H1 (cell line): ENCODE measurements at regions not wholly inside any gene's neighbourhood (a gene's known extent, or its start where the extent isn't known, plus 50 kb on each side); places are given as distances from the start of the nearest gene placed in this dataset.

ENCODE experiments used
- CTCF ChIA-PET: fragments of 300-600 bp; sonication (Branson Sonifier 250); formaldehyde crosslinking; loops from one replicate; lab custom pipeline; 2021; ENCODE audit not compliant: partially characterized antibody; lab: Charles Lee
- POLR2A ChIA-PET: fragments of 300-600 bp; sonication (Branson Sonifier 250); formaldehyde crosslinking; loops from one replicate; lab custom pipeline; 2021; ENCODE audit warnings: inconsistent platforms; ENCODE audit not compliant: partially characterized antibody; lab: Charles Lee
- DNase-seq, 2 experiments: peaks; one replicate each; pipeline versions ENCODE4 v3.0.0 to v3.0.0-alpha.2; 2010 to 2022; ENCODE audit warnings: low spot score in 2 of 2, low read depth in 1 of 2, mixed read lengths in 1 of 2
- FAIRE-seq: peaks from 2 replicates; lab custom pipeline; 2011; peaks lifted over from hg19 to GRCh38; lab: Jason Lieb, UNC
- H2AFZ ChIP-seq: 2 replicates; pipeline ENCODE4 v1.8.1; 2012; ENCODE audit warnings: low read length, inconsistent platforms
- H2AK5ac ChIP-seq: 2 replicates; pipeline ENCODE4 v1.6.1; 2013; ENCODE audit warnings: low read depth, low read length
- H2BK120ac ChIP-seq: replicated peaks from 2 replicates; pipeline ENCODE3; 2013; ENCODE audit warnings: low read depth, low read length, inconsistent platforms
- H2BK12ac ChIP-seq: 2 replicates; pipeline ENCODE4 v1.6.1; 2013; ENCODE audit warnings: low read depth, low read length
- H2BK15ac ChIP-seq: 2 replicates; pipeline ENCODE4 v1.6.1; 2013; ENCODE audit warnings: low read length
- H2BK20ac ChIP-seq: 2 replicates; pipeline ENCODE4 v1.6.1; 2013; ENCODE audit warnings: low read length
- H2BK5ac ChIP-seq: 2 replicates; pipeline ENCODE4 v1.6.1; 2013; ENCODE audit warnings: low read depth, low read length
- H3K14ac ChIP-seq: 2 replicates; pipeline ENCODE4 v1.6.1; 2013; ENCODE audit warnings: inconsistent platforms; ENCODE audit not compliant: insufficient read length
- H3K18ac ChIP-seq: 2 replicates; pipeline ENCODE4 v1.6.1; 2013; ENCODE audit warnings: low read length; ENCODE audit errors: extremely low read depth
- H3K23ac ChIP-seq: 2 replicates; pipeline ENCODE4 v1.6.1; 2013; ENCODE audit warnings: inconsistent platforms; ENCODE audit not compliant: insufficient read length
- H3K23me2 ChIP-seq: 2 replicates; pipeline ENCODE4 v1.6.1; 2013; ENCODE audit warnings: low read depth, low read length
- H3K27ac ChIP-seq: 2 replicates; pipeline ENCODE4 v1.6.1; 2011; ENCODE audit warnings: low read depth, low read length, inconsistent platforms
- H3K27me3 ChIP-seq, 4 experiments: replicated peaks in 1 of 4; 1 replicate in 1 of 4; 2 replicates in 3 of 4; pipeline versions ENCODE4 v1.6.1 to v1.8.1; 2011 to 2013; ENCODE audit warnings: low read length in 3 of 4, mild to moderate bottlenecking in 3 of 4, inconsistent platforms in 2 of 4, mixed read lengths in 2 of 4, moderate library complexity in 1 of 4; ENCODE audit not compliant: control insufficient read depth in 3 of 4, insufficient read depth in 3 of 4; ENCODE audit errors: extremely low read depth in 1 of 4
- H3K36me3 ChIP-seq, 4 experiments: 2 replicates each; pipeline versions ENCODE4 v1.6.1 to v1.8.1; 2011 to 2013; ENCODE audit warnings: mild to moderate bottlenecking in 4 of 4, low read length in 3 of 4, moderate library complexity in 2 of 4, control low read depth in 1 of 4, inconsistent platforms in 1 of 4; ENCODE audit not compliant: insufficient read depth in 4 of 4, control insufficient read depth in 2 of 4
- H3K4ac ChIP-seq: replicated peaks from 2 replicates; pipeline ENCODE3; 2013; ENCODE audit warnings: low read length, low read depth, mixed read lengths, inconsistent platforms; ENCODE audit not compliant: insufficient read length
- H3K4me1 ChIP-seq, 4 experiments: replicated peaks in 1 of 4; 1 replicate in 1 of 4; 2 replicates in 3 of 4; pipeline versions ENCODE4 v1.6.1 to v1.8.1; 2011 to 2013; ENCODE audit warnings: low read length in 3 of 4, inconsistent platforms in 2 of 4, mixed read lengths in 1 of 4; ENCODE audit not compliant: insufficient read depth in 4 of 4, control insufficient read depth in 3 of 4
- H3K4me2 ChIP-seq, 2 experiments: 2 replicates each; pipeline versions ENCODE4 v1.6.1 to v1.8.1; 2011 to 2013; ENCODE audit warnings: low read depth in 2 of 2, low read length in 2 of 2, control low read depth in 1 of 2, inconsistent platforms in 1 of 2, mild to moderate bottlenecking in 1 of 2; ENCODE audit not compliant: insufficient read depth in 1 of 2
- H3K4me3 ChIP-seq, 4 experiments: fragments of 200-600, 300-600 bp in 1 of 4; sonication (generic), shearing (Covaris generic), sonication (Bioruptor Twin) in 1 of 4; 2 replicates each; pipeline versions ENCODE4 v1.5.1 to v1.8.1; 2011 to 2016; ENCODE audit warnings: low read length in 4 of 4, low read depth in 3 of 4, control low read depth in 2 of 4, inconsistent platforms in 2 of 4, mild to moderate bottlenecking in 2 of 4, mixed read lengths in 1 of 4, moderate library complexity in 1 of 4; ENCODE audit not compliant: insufficient read depth in 2 of 4; ENCODE audit errors: extremely low read depth in 1 of 4
- H3K56ac ChIP-seq: replicated peaks from 2 replicates; pipeline ENCODE3; 2013; ENCODE audit warnings: low read depth, mild to moderate bottlenecking, mixed read lengths, low read length, inconsistent platforms; ENCODE audit not compliant: insufficient read length
- H3K79me1 ChIP-seq: 2 replicates; pipeline ENCODE4 v1.6.1; 2013; ENCODE audit warnings: low read depth, low read length, control low read depth
- H3K79me2 ChIP-seq, 2 experiments: 2 replicates each; pipeline versions ENCODE4 v1.6.1 to v1.8.1; 2012 to 2013; ENCODE audit warnings: low read length in 2 of 2, mild to moderate bottlenecking in 2 of 2, inconsistent platforms in 1 of 2; ENCODE audit not compliant: insufficient read depth in 2 of 2, control insufficient read depth in 1 of 2
- H3K9ac ChIP-seq, 4 experiments: replicated peaks in 1 of 4; 1 replicate in 1 of 4; 2 replicates in 3 of 4; pipeline versions ENCODE4 v1.6.1 to v1.8.1; 2011 to 2013; ENCODE audit warnings: low read depth in 3 of 4, low read length in 3 of 4, control low read depth in 2 of 4, mild to moderate bottlenecking in 2 of 4, moderate library complexity in 2 of 4, inconsistent platforms in 1 of 4; ENCODE audit errors: extremely low read depth in 1 of 4
- H3K9me3 ChIP-seq, 2 experiments: 2 replicates each; pipeline versions ENCODE4 v1.6.1 to v1.8.1; 2012 to 2013; ENCODE audit warnings: mild to moderate bottlenecking in 2 of 2, moderate library complexity in 2 of 2, control low read depth in 1 of 2, inconsistent platforms in 1 of 2, low read depth in 1 of 2, low read length in 1 of 2, mixed read lengths in 1 of 2; ENCODE audit not compliant: insufficient read depth in 2 of 2
- H4K20me1 ChIP-seq, 2 experiments: replicated peaks in 1 of 2; 2 replicates each; pipeline versions ENCODE3 to v1.8.1; 2011 to 2013; ENCODE audit warnings: inconsistent platforms in 2 of 2, low read length in 2 of 2, mild to moderate bottlenecking in 1 of 2; ENCODE audit not compliant: insufficient read depth in 2 of 2, control insufficient read depth in 1 of 2
- H4K5ac ChIP-seq: 2 replicates; pipeline ENCODE4 v1.6.1; 2013; ENCODE audit warnings: low read length, low read depth, mixed read lengths, inconsistent platforms; ENCODE audit not compliant: insufficient read length
- H4K8ac ChIP-seq: 2 replicates; pipeline ENCODE4 v1.8.0; 2013; ENCODE audit warnings: mild to moderate bottlenecking, moderate library complexity, low read length, inconsistent platforms; ENCODE audit not compliant: insufficient read depth; ENCODE audit errors: extremely low read depth
- H4K91ac ChIP-seq: replicated peaks from 2 replicates; pipeline ENCODE3; 2013; ENCODE audit warnings: low read length, mixed read lengths, inconsistent platforms; ENCODE audit not compliant: insufficient read length
- CBX8 ChIP-seq: fragments of 300-800, 300-1000 bp; sonication (generic); IDR thresholded peaks from 2 replicates; pipeline ENCODE4 v1.7.1; 2016; ENCODE audit warnings: low read depth, low read length, borderline replicate concordance
- CEBPB ChIP-seq: IDR thresholded peaks from 2 replicates; pipeline ENCODE4 v1.6.1; 2012; ENCODE audit warnings: low read depth, low read length
- FOSL1 ChIP-seq: IDR thresholded peaks from 2 replicates; pipeline ENCODE4 v1.6.1; 2011; ENCODE audit warnings: mild to moderate bottlenecking, low read depth, low read length, moderate library complexity; ENCODE audit not compliant: insufficient read depth
- HDAC2 ChIP-seq, 2 experiments: fragments of 300-600 bp in 1 of 2; sonication (generic) in 1 of 2; IDR thresholded peaks; 2 replicates each; pipeline ENCODE4 v1.6.1; 2011 to 2012; ENCODE audit warnings: low read depth in 2 of 2, low read length in 2 of 2, mild to moderate bottlenecking in 2 of 2, moderate library complexity in 2 of 2, borderline replicate concordance in 1 of 2, inconsistent platforms in 1 of 2
- HDAC6 ChIP-seq: IDR thresholded peaks from one replicate; pipeline ENCODE4 v1.7.1; 2012; ENCODE audit warnings: low read depth, mild to moderate bottlenecking, inconsistent platforms, low read length, moderate library complexity
- JUND ChIP-seq: IDR thresholded peaks from 2 replicates; pipeline ENCODE4 v1.6.1; 2011; ENCODE audit warnings: mild to moderate bottlenecking, improper control_type of control experiment, low read length
- KDM5A ChIP-seq: fragments of 200-600 bp; IDR thresholded peaks from 2 replicates; pipeline ENCODE4 v1.7.1; 2012; ENCODE audit warnings: mild to moderate bottlenecking, low read length, inconsistent platforms, mixed read lengths
- MAFK ChIP-seq: IDR thresholded peaks from 2 replicates; pipeline ENCODE4 v1.6.1; 2012; ENCODE audit warnings: low read depth, mild to moderate bottlenecking, improper control_type of control experiment, low read length
- POLR2AphosphoS5 ChIP-seq: IDR thresholded peaks from 2 replicates; pipeline ENCODE4 v1.6.1; 2011; ENCODE audit warnings: low read depth, low read length
- RAD21 ChIP-seq, 2 experiments: IDR thresholded peaks in 1 of 2; conservative IDR thresholded peaks in 1 of 2; 2 replicates each; pipeline ENCODE4 v1.6.1; 2011; ENCODE audit warnings: low read depth in 2 of 2, low read length in 2 of 2, improper control_type of control experiment in 1 of 2, inconsistent platforms in 1 of 2, mild to moderate bottlenecking in 1 of 2, moderate library complexity in 1 of 2
- RFX5 ChIP-seq: IDR thresholded peaks from 2 replicates; pipeline ENCODE4 v1.6.1; 2011; ENCODE audit warnings: low read depth, low read length, improper control_type of control experiment, borderline replicate concordance
- RXRA ChIP-seq: IDR thresholded peaks from 2 replicates; pipeline ENCODE4 v1.6.1; 2011; ENCODE audit warnings: low read depth, mild to moderate bottlenecking, low read length, moderate library complexity; ENCODE audit not compliant: insufficient read depth
- SIRT6 ChIP-seq: IDR thresholded peaks from one replicate; pipeline ENCODE4 v1.7.1; 2012; ENCODE audit warnings: low read length, inconsistent platforms
- TEAD4 ChIP-seq: IDR thresholded peaks from 2 replicates; pipeline ENCODE4 v1.6.1; 2012; ENCODE audit warnings: low read depth, low read length, inconsistent platforms, mixed read lengths
- ZNF274 ChIP-seq: IDR thresholded peaks from 2 replicates; pipeline ENCODE4 v1.7.0; 2012; ENCODE audit warnings: low read length, borderline replicate concordance; ENCODE audit errors: extremely low read depth
- WGBS, 2 experiments: shearing (Covaris generic) in 1 of 2; methylation state at CpG; one replicate each; pipeline versions ENCODE4 v1.1.6 to v1.1.7; 2013 to 2015; ENCODE audit warnings: low lambda C conversion rate in 2 of 2, mixed read lengths in 2 of 2, inconsistent platforms in 1 of 2, low coverage in 1 of 2, missing lambda C conversion rate in 1 of 2; ENCODE audit not compliant: insufficient replicate concordance in 2 of 2, insufficient coverage in 1 of 2, insufficient read length in 1 of 2; ENCODE audit errors: extremely low coverage in 1 of 2, missing lambda C conversion rate in 1 of 2; 5-methylcytosine and 5-hydroxymethylcytosine counted together
- TF ChIP-seq, protein P1 (sequence below): IDR thresholded peaks from 2 replicates; pipeline ENCODE4 v1.6.1; 2012; ENCODE audit warnings: inconsistent platforms

GRCh38 chr2:107740300-107740699 is 86.4 kb upstream of the RGPD4 start:
- no peak overlapping the region for H2BK5ac ChIP-seq
- H4K5ac ChIP-seq: no peak overlapping the region
- no peak for FAIRE-seq
- no peak overlapping the region for H3K56ac ChIP-seq
- H2AFZ ChIP-seq: no peak overlapping the region
- no peaks in the 10 kb centered on the region for H3K4me1 ChIP-seq
- ChIA-PET CTCF (no interaction called here), POLR2A (no interaction called here)
- no peak overlapping the region for H3K18ac ChIP-seq
- no peaks in the 10 kb centered on the region for H3K9me3 ChIP-seq
- H3K79me1 ChIP-seq: no peaks in the 10 kb centered on the region
- no peaks in the 10 kb centered on the region for H3K36me3 ChIP-seq
- H2BK15ac ChIP-seq: no peak overlapping the region
- no peak for DNase-seq
- H3K4ac ChIP-seq: no peak overlapping the region
- H3K27me3 ChIP-seq: no peaks in the 10 kb centered on the region
- H2BK12ac ChIP-seq: no peak overlapping the region
- no peak overlapping the region for H3K4me3 ChIP-seq
- H4K8ac ChIP-seq: no peak overlapping the region
- H3K14ac ChIP-seq: no peak overlapping the region
- no peak overlapping the region for H4K91ac ChIP-seq
- no peak overlapping the region for H2AK5ac ChIP-seq
- 94% methylated on average over 2 of the region's 2 CpGs; no CpG with 5 or more reads in 1 of the 2 experiments for WGBS, 2 experiments
- no peaks in the 10 kb centered on the region for H4K20me1 ChIP-seq
- H2BK120ac ChIP-seq: no peak overlapping the region
- no peaks in the 10 kb centered on the region for H3K23me2 ChIP-seq
- no peaks in the 10 kb centered on the region for H3K79me2 ChIP-seq
- no peak overlapping the region for H3K23ac ChIP-seq
- H3K27ac ChIP-seq: no peak overlapping the region
- H2BK20ac ChIP-seq: no peak overlapping the region
- no peak overlapping the region for H3K4me2 ChIP-seq
- H3K9ac ChIP-seq: no peak overlapping the region
- TF ChIP-seq, protein P1, sequence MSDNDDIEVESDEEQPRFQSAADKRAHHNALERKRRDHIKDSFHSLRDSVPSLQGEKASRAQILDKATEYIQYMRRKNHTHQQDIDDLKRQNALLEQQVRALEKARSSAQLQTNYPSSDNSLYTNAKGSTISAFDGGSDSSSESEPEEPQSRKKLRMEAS: no peak
- TF ChIP-seq RAD21 (IDR thresholded peaks at IDR 0.05 in 1 of 2, conservative IDR thresholded peaks at IDR 0.05 in 1 of 2; ENCODE audit: low read depth in 2 of 2, low read length in 2 of 2): no peak
- TF ChIP-seq JUND: no peak
- no peak for TF ChIP-seq TEAD4
- no peak for TF ChIP-seq MAFK
- TF ChIP-seq HDAC6: no peak
- no peak for TF ChIP-seq RFX5
- TF ChIP-seq ZNF274: no peak
- no peak for TF ChIP-seq KDM5A
- TF ChIP-seq RXRA: no peak
- no peak for TF ChIP-seq POLR2AphosphoS5
- TF ChIP-seq CBX8: no peak
- TF ChIP-seq HDAC2 (IDR thresholded peaks at IDR 0.05; ENCODE audit: borderline replicate concordance in 1 of 2, low read depth in 2 of 2, low read length in 2 of 2): no peak
- no peak for TF ChIP-seq SIRT6
- no peak for TF ChIP-seq FOSL1
- TF ChIP-seq CEBPB: no peak
